Naive B cell (primary cell): ENCODE measurements at regions not wholly inside any gene's neighbourhood (a gene's known extent, or its start where the extent isn't known, plus 50 kb on each side); places are given as distances from the start of the nearest gene placed in this dataset.

ENCODE experiments used
- ATAC-seq, 2 donors: fragments of 150-1000 bp; cut with Tn5 transposase; 2 replicates each; pipeline ENCODE4 v1.10.0; 2021; ENCODE audit warnings: low read depth in 2 of 2, mild to moderate bottlenecking in 2 of 2, moderate library complexity in 2 of 2
- DNase-seq: peaks from one replicate; pipeline ENCODE4 v3.0.0; 2022
- H3K27ac Mint-ChIP-seq, 6 donors: one replicate each; pipeline ENCODE4 v1.8.0; 2020 to 2022; ENCODE audit warnings: mild to moderate bottlenecking in 6 of 6, mixed read lengths in 6 of 6, moderate library complexity in 5 of 6, inconsistent platforms in 2 of 6
- H3K27me3 Mint-ChIP-seq, 3 donors: one replicate each; pipeline ENCODE4 v1.8.0; 2021 to 2022; ENCODE audit warnings: mixed read lengths in 3 of 3, mild to moderate bottlenecking in 1 of 3
- H3K36me3 Mint-ChIP-seq, 2 donors: one replicate each; pipeline ENCODE4 v1.8.0; 2020 to 2022; ENCODE audit warnings: mixed read lengths in 2 of 2, inconsistent platforms in 1 of 2, mild to moderate bottlenecking in 1 of 2
- H3K4me1 Mint-ChIP-seq, 3 donors: one replicate each; pipeline ENCODE4 v1.8.0; 2020 to 2022; ENCODE audit warnings: mixed read lengths in 3 of 3, inconsistent platforms in 1 of 3, mild to moderate bottlenecking in 1 of 3, moderate library complexity in 1 of 3
- H3K4me3 Mint-ChIP-seq, 8 donors: one replicate each; pipeline ENCODE4 v1.8.0; 2020 to 2022; ENCODE audit warnings: mild to moderate bottlenecking in 8 of 8, mixed read lengths in 8 of 8, moderate library complexity in 8 of 8, inconsistent platforms in 2 of 8
- H3K9me3 Mint-ChIP-seq, 7 donors: one replicate each; pipeline ENCODE4 v1.8.0; 2020 to 2022; ENCODE audit warnings: mixed read lengths in 7 of 7, mild to moderate bottlenecking in 5 of 7, inconsistent platforms in 2 of 7, moderate library complexity in 1 of 7

GRCh38 chr9:87167582-87167981 lies 220.3 kb upstream of the GAS1 start:
- Mint-ChIP-seq H3K9me3 (peaks cover 0 to 10% (median 2%) of the 10 kb centered on the region in 7 donors), H3K27ac (no peak overlapping the region), H3K4me1 (no peaks in the 10 kb centered on the region), H3K4me3 (no peak overlapping the region), H3K27me3 (no peaks in the 10 kb centered on the region), H3K36me3 (no peaks in the 10 kb centered on the region)
- ATAC-seq (no peak), DNase-seq (no peak)

- Mint-ChIP-seq H3K27ac (no peak overlapping the region), H3K27me3 (no peaks in the 10 kb centered on the region), H3K4me1 (no peaks in the 10 kb centered on the region), H3K9me3 (peaks cover 2 to 10% (median 5%) of the 10 kb centered on the region in 7 donors), H3K36me3 (no peaks in the 10 kb centered on the region), H3K4me3 (no peak overlapping the region)
- ATAC-seq: no peak
- DNase-seq: no peak
Observed at GRCh38 chr9:87178302-87178701, 231.0 kb upstream of the GAS1 start.

GRCh38 chr9:87179553-87180340 lies 232.4 kb upstream of the GAS1 start:
- no peak overlapping the region for H3K4me3 Mint-ChIP-seq
- H3K36me3 Mint-ChIP-seq: no peaks in the 10 kb centered on the region
- no peaks in the 10 kb centered on the region for H3K27me3 Mint-ChIP-seq
- peaks cover 2 to 13% (median 5%) of the 10 kb centered on the region in 7 donors for H3K9me3 Mint-ChIP-seq
- no peaks in the 10 kb centered on the region for H3K4me1 Mint-ChIP-seq
- no peak for DNase-seq
- no peak overlapping the region for H3K27ac Mint-ChIP-seq
- ATAC-seq: no peak

GRCh38 chr9:87180361-87180760 lies 233.1 kb upstream of the GAS1 start:
- H3K4me1 Mint-ChIP-seq: no peaks in the 10 kb centered on the region
- no peak overlapping the region for H3K27ac Mint-ChIP-seq
- DNase-seq: no peak
- no peaks in the 10 kb centered on the region for H3K36me3 Mint-ChIP-seq
- H3K4me3 Mint-ChIP-seq: no peak overlapping the region
- no peak for ATAC-seq
- no peaks in the 10 kb centered on the region for H3K27me3 Mint-ChIP-seq
- peaks cover 2 to 13% (median 5%) of the 10 kb centered on the region in 7 donors for H3K9me3 Mint-ChIP-seq

- Mint-ChIP-seq H3K27me3 (no peaks in the 10 kb centered on the region), H3K4me3 (no peak overlapping the region), H3K27ac (no peak overlapping the region), H3K4me1 (no peaks in the 10 kb centered on the region), H3K9me3 (peaks cover 2 to 13% (median 5%) of the 10 kb centered on the region in 7 donors), H3K36me3 (no peaks in the 10 kb centered on the region)
- DNase-seq: no peak
- ATAC-seq: no peak
Observed at GRCh38 chr9:87180841-87181240, 233.5 kb upstream of the GAS1 start.

- ATAC-seq (no peak), DNase-seq (no peak)
- H3K4me3 Mint-ChIP-seq: no peak overlapping the region
- H3K27ac Mint-ChIP-seq: no peak overlapping the region
- peaks cover 2 to 13% (median 7%) of the 10 kb centered on the region in 7 donors for H3K9me3 Mint-ChIP-seq
- no peaks in the 10 kb centered on the region for H3K4me1 Mint-ChIP-seq
- H3K36me3 Mint-ChIP-seq: no peaks in the 10 kb centered on the region
- H3K27me3 Mint-ChIP-seq: peaks cover 0 to 5% (median 0%) of the 10 kb centered on the region in 3 donors
Observed at GRCh38 chr9:87181670-87182069, 234.4 kb upstream of the GAS1 start.

- Mint-ChIP-seq H3K27me3 (peaks cover 0 to 12% (median 0%) of the 10 kb centered on the region in 3 donors), H3K9me3 (peaks cover 0 to 12% (median 4%) of the 10 kb centered on the region in 7 donors)
Observed at GRCh38 chr9:87184956-87185642, 237.8 kb upstream of the GAS1 start.

GRCh38 chr9:87187656-87188055 lies 240.3 kb upstream of the GAS1 start:
- Mint-ChIP-seq H3K27ac (no peak overlapping the region), H3K27me3 (peaks cover 0 to 12% (median 0%) of the 10 kb centered on the region in 3 donors), H3K4me1 (no peaks in the 10 kb centered on the region), H3K36me3 (no peaks in the 10 kb centered on the region), H3K9me3 (peaks cover 0 to 12% (median 1%) of the 10 kb centered on the region in 7 donors), H3K4me3 (no peak overlapping the region)
- ATAC-seq (no peak), DNase-seq (no peak)

More at GRCh38 chr9:87184956-87185642, 237.8 kb upstream of the GAS1 start:
- no peak overlapping the region for H3K4me3 Mint-ChIP-seq
- no peak for DNase-seq
- no peak overlapping the region for H3K27ac Mint-ChIP-seq
- H3K4me1 Mint-ChIP-seq: no peaks in the 10 kb centered on the region
- no peaks in the 10 kb centered on the region for H3K36me3 Mint-ChIP-seq
- ATAC-seq: no peak

GRCh38 chr9:87189006-87189405 lies 241.7 kb upstream of the GAS1 start:
- Mint-ChIP-seq H3K36me3 (no peaks in the 10 kb centered on the region), H3K9me3 (peaks cover 0 to 8% (median 0%) of the 10 kb centered on the region in 7 donors), H3K27ac (no peak overlapping the region), H3K4me3 (no peak overlapping the region), H3K4me1 (no peaks in the 10 kb centered on the region), H3K27me3 (peaks cover 0 to 12% (median 0%) of the 10 kb centered on the region in 3 donors)
- ATAC-seq: no peak
- DNase-seq: no peak

GRCh38 chr9:87193151-87193550 lies 245.8 kb upstream of the GAS1 start:
- DNase-seq (no peak), ATAC-seq (no peak)
- no peak overlapping the region for H3K4me3 Mint-ChIP-seq
- no peak overlapping the region for H3K27ac Mint-ChIP-seq
- H3K36me3 Mint-ChIP-seq: no peaks in the 10 kb centered on the region
- H3K4me1 Mint-ChIP-seq: peaks cover 0 to 4% (median 0%) of the 10 kb centered on the region in 3 donors
- peaks cover 0 to 14% (median 0%) of the 10 kb centered on the region in 7 donors for H3K9me3 Mint-ChIP-seq
- peaks cover 4 to 24% (median 7%) of the 10 kb centered on the region in 3 donors for H3K27me3 Mint-ChIP-seq

- no peak overlapping the region for H3K27ac Mint-ChIP-seq
- H3K4me3 Mint-ChIP-seq: no peak overlapping the region
- peaks cover 0 to 4% (median 0%) of the 10 kb centered on the region in 3 donors for H3K4me1 Mint-ChIP-seq
- H3K9me3 Mint-ChIP-seq: peaks cover 0 to 14% (median 0%) of the 10 kb centered on the region in 7 donors
- H3K27me3 Mint-ChIP-seq: peaks cover 4 to 17% (median 7%) of the 10 kb centered on the region in 3 donors
- no peak for ATAC-seq
- no peaks in the 10 kb centered on the region for H3K36me3 Mint-ChIP-seq
- DNase-seq: no peak
Observed at GRCh38 chr9:87193925-87194868, 246.9 kb upstream of the GAS1 start.

GRCh38 chr9:87195306-87195705 lies 248.0 kb upstream of the GAS1 start:
- Mint-ChIP-seq H3K4me3 (no peak overlapping the region), H3K36me3 (no peaks in the 10 kb centered on the region), H3K27me3 (peaks cover 4 to 17% (median 7%) of the 10 kb centered on the region in 3 donors), H3K9me3 (peaks cover 0 to 14% (median 0%) of the 10 kb centered on the region in 7 donors), H3K27ac (no peak overlapping the region), H3K4me1 (peaks cover 0 to 4% (median 0%) of the 10 kb centered on the region in 3 donors)
- ATAC-seq (no peak), DNase-seq (no peak)
